GM19463 (cell line): ENCODE measurements at regions not wholly inside any gene's neighbourhood (a gene's known extent, or its start where the extent isn't known, plus 50 kb on each side); places are given as distances from the start of the nearest gene placed in this dataset.
"Not testable (repeated sequence)": the region's sequence is repeated elsewhere in the genome, so short reads cannot be mapped to it uniquely, and the experiment has no call there.

Experiments
- ATAC-seq: cut with Tn5 transposase; IDR thresholded peaks from one replicate; pipeline ENCODE4 v1.9.1; 2021; ENCODE audit warnings: mild to moderate bottlenecking, moderate library complexity; ENCODE audit not compliant: unreplicated experiment

GRCh38 chr13:48804821-48805601, 151.3 kb downstream of the CYSLTR2 start:
- no peak for ATAC-seq

- ATAC-seq, result no peak
These were observed 152.8 kb downstream of the CYSLTR2 start for GRCh38 chr13:48806522-48806921.

- ATAC-seq, result no peak
These were observed 155.0 kb downstream of the CYSLTR2 start for GRCh38 chr13:48808683-48809082.

GRCh38 chr13:48810013-48810412, 156.3 kb downstream of the CYSLTR2 start:
- no peak for ATAC-seq

GRCh38 chr13:48813518-48813917, 159.8 kb downstream of the CYSLTR2 start:
- ATAC-seq, result no peak

GRCh38 chr13:48816700-48817099, 159.0 kb upstream of the FNDC3A start:
- no peak for ATAC-seq

GRCh38 chr13:48817166-48817802, 158.4 kb upstream of the FNDC3A start:
- ATAC-seq, result no peak

DNA sequence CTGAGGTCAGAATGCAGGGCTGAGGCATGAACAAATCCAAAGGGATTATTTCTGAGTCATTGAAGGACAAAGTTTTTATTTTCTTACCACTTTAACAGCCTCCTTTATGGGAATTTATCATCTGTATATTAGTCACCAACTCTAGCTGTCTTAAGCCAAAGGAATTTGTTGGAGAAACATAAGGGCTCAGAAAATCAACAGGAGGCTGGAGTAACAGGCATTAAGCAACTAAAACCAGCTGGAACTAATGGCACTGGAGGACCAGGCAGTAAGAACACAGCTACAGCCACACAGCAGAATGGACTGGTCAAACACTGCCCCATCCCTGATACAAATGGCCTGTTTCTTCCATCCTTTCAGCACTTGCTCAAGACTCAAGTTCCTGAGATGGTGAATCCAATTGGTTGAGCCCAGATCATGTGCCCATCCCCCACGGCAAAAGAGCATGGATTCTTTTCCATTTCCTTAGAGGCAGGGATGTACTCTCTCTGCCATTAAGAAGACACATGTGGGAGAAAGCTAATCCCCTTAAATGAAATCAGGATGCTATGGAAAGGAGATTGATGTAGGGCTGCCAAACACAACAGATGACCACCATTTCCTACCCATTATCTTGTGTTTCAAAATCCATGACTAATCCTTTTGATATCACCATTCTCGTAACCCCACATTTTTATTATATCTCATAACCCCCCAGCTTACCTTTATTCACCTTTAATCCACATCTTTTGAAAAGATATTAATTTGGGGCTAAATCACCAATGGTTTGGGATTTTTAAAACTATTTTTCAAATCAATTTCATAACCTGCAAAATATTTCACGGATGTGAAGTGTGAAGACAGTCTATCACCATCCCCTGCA, 157.0 kb upstream of the FNDC3A start:
- ATAC-seq, result no peak

DNA sequence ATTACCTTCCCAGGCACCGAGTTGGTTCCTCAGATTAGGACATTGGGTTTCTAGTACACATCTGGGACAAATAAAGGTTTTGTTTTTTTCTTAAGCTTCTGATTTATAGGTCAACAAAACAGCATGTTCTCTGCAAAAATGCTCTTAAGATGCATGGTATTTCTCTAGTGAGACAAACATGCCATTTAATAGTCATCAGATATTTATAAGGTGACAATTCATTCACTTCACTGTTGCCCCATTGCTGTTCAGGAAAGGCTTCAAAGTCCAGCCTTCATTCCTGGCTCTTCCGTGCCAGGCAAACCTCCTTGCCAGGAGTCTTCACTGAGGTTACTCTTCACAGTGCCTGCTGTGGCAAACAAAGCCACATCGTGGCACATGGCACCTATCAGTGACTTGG, 156.3 kb upstream of the FNDC3A start:
- no peak for ATAC-seq

- ATAC-seq, result no peak
These were observed 155.8 kb upstream of the FNDC3A start for GRCh38 chr13:48819899-48820298.

GRCh38 chr13:48823526-48823925, 152.2 kb upstream of the FNDC3A start:
- not testable (repeated sequence) for ATAC-seq

DNA sequence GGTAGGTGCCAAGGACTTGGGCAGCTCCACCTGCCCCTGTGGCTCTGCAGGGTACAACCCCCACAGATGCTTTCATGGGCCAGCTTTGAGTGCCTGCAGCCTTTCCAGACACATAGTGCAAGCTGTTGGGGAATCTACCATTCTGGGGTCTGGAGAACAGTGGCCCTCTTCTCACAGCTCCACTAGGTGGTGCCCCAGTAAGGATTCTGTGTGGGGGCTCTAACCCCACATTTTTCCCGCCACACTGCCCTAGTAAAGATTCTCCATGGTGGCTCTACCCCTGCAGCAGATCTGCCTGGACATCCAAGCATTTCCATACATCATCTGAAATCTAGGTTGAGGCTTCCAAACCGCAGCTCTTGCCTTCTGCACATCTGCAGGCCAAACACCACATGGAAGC, 149.7 kb upstream of the FNDC3A start:
- no peak for ATAC-seq

DNA sequence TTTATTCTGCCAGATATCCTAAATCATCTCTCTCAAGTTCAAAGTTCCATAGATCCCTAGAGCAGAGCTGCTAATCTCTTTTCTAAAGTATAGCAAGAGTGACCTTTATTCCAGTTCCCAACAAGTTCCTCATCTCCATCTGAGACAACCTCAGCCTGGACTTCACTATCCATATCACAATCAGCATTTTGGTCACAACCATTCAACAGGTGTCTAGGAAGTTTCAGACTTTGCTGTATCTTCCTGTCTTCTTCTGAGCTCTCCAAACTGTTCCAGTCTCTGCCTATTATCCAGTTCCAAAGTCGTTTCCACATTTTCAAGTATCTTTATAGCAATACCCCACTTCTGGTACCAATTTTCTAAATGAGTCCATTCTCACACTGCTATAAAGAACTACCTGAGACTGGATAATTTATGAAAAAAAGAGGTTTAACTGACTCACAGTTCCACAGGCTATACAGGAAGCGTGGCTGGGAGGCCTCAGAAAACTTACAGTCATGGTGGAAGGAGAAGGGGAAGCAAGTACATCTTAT, 148.7 kb upstream of the FNDC3A start:
- ATAC-seq, result not testable (repeated sequence)

- ATAC-seq, result no peak
These were observed 148.0 kb upstream of the FNDC3A start for GRCh38 chr13:48827709-48828108.

DNA sequence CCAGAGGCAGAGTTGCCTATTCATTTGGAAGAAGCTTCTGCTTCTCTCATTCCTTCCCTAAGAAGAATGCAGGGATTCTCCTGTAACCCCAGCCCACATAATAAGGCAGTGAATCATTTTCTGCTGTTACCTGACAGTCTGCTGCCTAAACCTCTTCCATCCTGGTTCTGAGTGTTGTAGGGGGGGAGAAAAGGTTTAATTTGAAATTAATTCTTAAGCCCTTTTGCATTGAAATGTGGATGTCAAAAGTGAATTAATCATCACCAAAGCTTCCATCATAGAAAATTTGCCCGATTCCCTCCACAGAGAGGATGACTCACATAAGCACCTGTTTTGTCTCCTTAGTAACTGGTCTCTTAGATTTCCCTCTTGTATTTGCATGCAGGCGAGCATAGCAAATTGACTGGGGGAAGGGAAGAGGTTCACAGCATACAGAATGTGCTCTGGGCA, 146.7 kb upstream of the FNDC3A start:
- peak; percentile 64 for ATAC-seq

DNA sequence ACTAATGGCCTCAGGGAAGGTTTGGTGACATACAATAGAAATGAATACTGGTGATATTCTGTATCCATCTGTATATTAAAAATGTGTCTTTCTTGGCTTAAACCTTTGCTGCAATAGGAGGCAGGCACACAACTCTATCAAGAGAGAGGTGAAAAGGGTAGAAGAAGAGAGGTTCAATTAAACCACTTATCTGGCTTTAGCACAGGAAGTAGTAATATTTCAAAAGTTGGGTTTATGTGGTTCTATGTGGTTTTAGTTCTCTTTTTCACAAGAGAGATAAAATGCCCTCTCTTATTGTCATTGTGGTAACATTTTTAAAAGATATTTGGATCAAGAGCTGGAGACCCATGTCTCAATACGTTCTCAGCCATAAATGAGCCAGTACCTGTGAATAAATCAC, 146.2 kb upstream of the FNDC3A start:
- ATAC-seq, result no peak

DNA sequence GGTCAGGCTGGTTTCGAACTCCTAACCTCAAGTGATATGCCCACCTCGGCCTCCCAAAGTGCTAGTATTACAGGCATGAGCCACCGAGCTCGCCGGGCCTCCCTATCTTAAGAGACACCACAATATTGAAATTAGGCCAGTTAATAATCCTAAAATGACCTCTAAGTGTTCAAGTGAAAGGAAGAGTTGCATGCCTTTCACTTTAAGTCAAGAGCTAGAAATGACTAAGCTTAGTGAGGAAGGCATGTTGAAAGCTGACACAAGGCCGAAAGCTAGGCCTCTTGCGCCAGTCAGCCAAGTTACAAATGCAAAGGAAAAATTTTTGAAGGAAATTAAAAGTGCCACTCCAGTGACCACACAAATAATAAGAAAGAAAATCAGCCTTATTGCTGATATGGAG, 144.5 kb upstream of the FNDC3A start:
- peak; percentile 85 for ATAC-seq

DNA sequence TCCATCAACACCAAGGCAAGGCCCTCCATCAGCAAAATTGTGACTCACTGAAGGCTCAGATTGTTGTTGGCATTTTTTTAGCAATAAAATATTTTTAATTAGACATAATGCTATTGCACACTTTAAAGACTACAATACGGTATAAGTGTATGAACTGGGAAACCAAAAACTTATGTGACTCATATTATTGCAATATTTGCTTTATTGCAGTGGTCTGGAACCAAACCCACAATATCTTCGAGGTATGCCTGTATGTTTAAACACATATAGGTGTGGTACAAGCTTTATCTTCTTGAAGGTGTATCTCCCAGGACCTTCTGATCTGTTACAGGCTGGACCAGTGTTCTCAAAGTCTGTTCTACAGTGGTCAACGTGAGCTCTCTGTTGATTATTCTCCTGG, 142.3 kb upstream of the FNDC3A start:
- ATAC-seq, result no peak

DNA sequence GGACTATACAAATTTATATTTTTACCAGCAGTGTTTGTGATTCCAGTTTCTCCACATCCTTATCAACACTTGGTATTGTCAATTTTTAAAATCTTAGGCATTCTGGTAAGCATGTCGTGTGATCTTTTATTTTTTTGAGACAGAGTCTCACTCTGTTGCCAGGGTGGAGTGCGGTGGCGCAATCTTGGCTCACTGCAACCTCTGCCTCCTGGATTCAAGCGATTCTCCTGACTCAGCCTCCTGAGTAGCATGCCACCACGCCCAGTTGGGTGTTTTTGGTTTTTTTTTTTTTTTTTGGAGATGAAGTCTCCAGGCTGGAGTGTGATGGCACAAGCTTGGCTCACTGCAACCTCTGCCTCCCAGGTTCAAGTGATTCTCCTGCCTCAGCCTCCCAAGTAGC, 140.4 kb upstream of the FNDC3A start:
- not testable (repeated sequence) for ATAC-seq

DNA sequence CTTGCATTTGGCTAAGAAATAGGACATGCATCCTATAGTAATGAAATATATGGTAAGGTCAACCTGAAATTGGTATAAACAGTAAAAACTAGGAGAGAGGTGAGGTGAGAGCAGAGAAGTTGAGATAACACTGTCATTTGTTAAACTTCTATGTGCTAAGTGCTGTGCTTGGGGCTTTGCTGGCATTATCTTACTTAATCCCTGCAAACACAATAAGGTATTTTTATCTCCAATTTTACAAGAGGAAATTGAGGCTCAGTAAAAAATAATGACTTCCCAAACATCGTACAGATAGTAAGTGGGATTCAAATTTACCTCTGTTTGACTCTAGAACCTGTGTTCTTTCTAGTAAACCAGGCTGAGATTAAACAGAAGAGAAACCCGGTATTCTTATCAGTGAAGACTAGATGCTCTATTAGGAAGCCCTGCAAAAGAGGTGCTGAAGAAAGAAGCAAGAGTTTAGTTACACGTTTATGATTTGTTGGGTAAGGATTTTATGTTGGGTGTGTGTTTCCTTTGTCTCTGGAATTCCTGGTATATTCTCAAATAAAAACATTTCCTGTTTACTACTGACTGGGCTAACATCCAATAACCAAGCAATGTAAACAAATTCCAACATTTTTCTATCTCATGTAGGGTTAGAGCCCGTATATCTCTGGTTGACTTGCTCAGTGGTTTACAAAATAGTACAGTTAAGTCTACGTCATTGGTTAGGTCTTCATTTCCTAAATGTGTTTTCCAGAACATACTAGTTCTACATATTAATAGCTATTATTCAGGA, 137.3 kb upstream of the FNDC3A start:
- no peak for ATAC-seq

- no peak for ATAC-seq
These were observed 136.5 kb upstream of the FNDC3A start for GRCh38 chr13:48839171-48839570.
